DOHH2 (cell line): ENCODE measurements at regions not wholly inside any gene's neighbourhood (a gene's known extent, or its start where the extent isn't known, plus 50 kb on each side); places are given as distances from the start of the nearest gene placed in this dataset.
"Not testable (repeated sequence)": the region's sequence is repeated elsewhere in the genome, so short reads cannot be mapped to it uniquely, and the experiment has no call there.

Source experiments
- H3F3A ChIP-seq: fragments of 200-600 bp; sonication (generic), shearing (Covaris generic); 2 replicates; pipeline ENCODE4 v1.6.0; 2016; ENCODE audit warnings: antibody characterized with exemption, mild to moderate bottlenecking; ENCODE audit not compliant: control insufficient read depth, insufficient read depth
- H3K27ac ChIP-seq: fragments of 200-600 bp; sonication (generic); 2 replicates; pipeline ENCODE4 v1.5.1; 2014; ENCODE audit warnings: low read depth, mild to moderate bottlenecking, low read length, moderate library complexity
- H3K27me3 ChIP-seq: fragments of 200-600 bp; sonication (generic); 2 replicates; pipeline ENCODE4 v1.6.1; 2014; ENCODE audit warnings: mild to moderate bottlenecking, low read length, mixed read lengths; ENCODE audit not compliant: control insufficient read depth
- H3K36me3 ChIP-seq: fragments of 200-600 bp; sonication (generic); 2 replicates; pipeline ENCODE4 v1.6.1; 2014; ENCODE audit warnings: mild to moderate bottlenecking, low read length, moderate library complexity, mixed read lengths; ENCODE audit not compliant: control insufficient read depth
- H3K4me1 ChIP-seq: fragments of 200-600 bp; sonication (generic); 2 replicates; pipeline ENCODE4 v1.6.1; 2014; ENCODE audit warnings: mild to moderate bottlenecking, low read length, mixed read lengths; ENCODE audit not compliant: control insufficient read depth
- H3K4me2 ChIP-seq: fragments of 200-600 bp; sonication (generic); 2 replicates; pipeline ENCODE4 v1.6.0; 2014; ENCODE audit warnings: mild to moderate bottlenecking, low read length, moderate library complexity
- H3K4me3 ChIP-seq: fragments of 200-600 bp; sonication (generic); 2 replicates; pipeline ENCODE4 v1.5.1; 2014; ENCODE audit warnings: mild to moderate bottlenecking, low read length, mixed read lengths
- H3K79me2 ChIP-seq: fragments of 200-600 bp; sonication (generic); 2 replicates; pipeline ENCODE4 v1.6.1; 2014; ENCODE audit warnings: mild to moderate bottlenecking, low read length, mixed read lengths; ENCODE audit not compliant: control insufficient read depth
- H3K9me2 ChIP-seq: fragments of 200-600 bp; sonication (generic); replicated peaks from 2 replicates; pipeline ENCODE4 v1.6.1; 2014; ENCODE audit warnings: mild to moderate bottlenecking, low read length, mixed read lengths; ENCODE audit not compliant: control insufficient read depth
- H3K9me3 ChIP-seq: fragments of 200-600 bp; sonication (generic); 2 replicates; pipeline ENCODE4 v1.6.1; 2014; ENCODE audit warnings: antibody characterized with exemption, low read length, mixed read lengths; ENCODE audit not compliant: control insufficient read depth, insufficient read depth
- H4K20me1 ChIP-seq: fragments of 200-600 bp; sonication (generic); 2 replicates; pipeline ENCODE4 v1.6.0; 2014; ENCODE audit warnings: low read depth, mild to moderate bottlenecking, antibody characterized with exemption, low read length, moderate library complexity; ENCODE audit not compliant: control insufficient read depth, insufficient read depth
- CTCF ChIP-seq: fragments of 200-600 bp; sonication (generic); IDR thresholded peaks from one replicate; pipeline ENCODE4 v1.5.1; 2014; ENCODE audit warnings: antibody characterized with exemption, mild to moderate bottlenecking, low read depth, low read length; ENCODE audit not compliant: poor library complexity, severe bottlenecking
- EZH2phosphoT487 ChIP-seq: fragments of 200-600 bp; sonication (generic); IDR thresholded peaks from 2 replicates; pipeline ENCODE4 v1.6.1; 2017; ENCODE audit warnings: borderline replicate concordance, mild to moderate bottlenecking, antibody characterized with exemption, low read length, moderate library complexity, mixed read lengths

- H3K4me3 ChIP-seq, result no peak overlapping the region
- H3K27ac ChIP-seq, result no peak overlapping the region
- no peaks in the 10 kb centered on the region for H3K9me2 ChIP-seq
- no peak overlapping the region for H3K4me2 ChIP-seq
- no peaks in the 10 kb centered on the region for H3K79me2 ChIP-seq
- no peaks in the 10 kb centered on the region for H3K27me3 ChIP-seq
- no peaks in the 10 kb centered on the region for H3K4me1 ChIP-seq
- no peaks in the 10 kb centered on the region for H4K20me1 ChIP-seq
- TF ChIP-seq CTCF, result no peak
- TF ChIP-seq EZH2phosphoT487, result no peak
- H3K9me3 ChIP-seq, result no peaks in the 10 kb centered on the region
- no peaks in the 10 kb centered on the region for H3K36me3 ChIP-seq
- no peaks in the 10 kb centered on the region for H3F3A ChIP-seq
Observed at GRCh38 chr1:218930472-218931241, 243.0 kb upstream of the LYPLAL1 start.

- no peak overlapping the region for H3K27ac ChIP-seq
- H3K79me2 ChIP-seq, result no peaks in the 10 kb centered on the region
- no peaks in the 10 kb centered on the region for H4K20me1 ChIP-seq
- H3K4me1 ChIP-seq, result no peaks in the 10 kb centered on the region
- H3K36me3 ChIP-seq, result no peaks in the 10 kb centered on the region
- H3K4me2 ChIP-seq, result no peak overlapping the region
- H3K9me3 ChIP-seq, result no peaks in the 10 kb centered on the region
- H3K4me3 ChIP-seq, result no peak overlapping the region
- TF ChIP-seq EZH2phosphoT487, result no peak
- no peak for TF ChIP-seq CTCF
- no peaks in the 10 kb centered on the region for H3K9me2 ChIP-seq
- no peaks in the 10 kb centered on the region for H3F3A ChIP-seq
- H3K27me3 ChIP-seq, result no peaks in the 10 kb centered on the region
Observed at GRCh38 chr1:218931324-218931723, 242.4 kb upstream of the LYPLAL1 start.

- Histone ChIP-seq H3K4me2 (no peak overlapping the region), H3K9me2 (no peaks in the 10 kb centered on the region), H3K4me3 (no peak overlapping the region), H3K9me3 (no peaks in the 10 kb centered on the region), H3K36me3 (no peaks in the 10 kb centered on the region), H3K27ac (no peak overlapping the region), H3K4me1 (no peaks in the 10 kb centered on the region), H3K27me3 (no peaks in the 10 kb centered on the region), H4K20me1 (no peaks in the 10 kb centered on the region), H3K79me2 (no peaks in the 10 kb centered on the region), H3F3A (no peaks in the 10 kb centered on the region)
- TF ChIP-seq EZH2phosphoT487 (no peak), CTCF (no peak)
Observed at GRCh38 chr1:218933513-218933912, 240.2 kb upstream of the LYPLAL1 start.

GRCh38 chr1:218935408-218935807 is 238.3 kb upstream of the LYPLAL1 start:
- H3K36me3 ChIP-seq, H3F3A ChIP-seq, H3K9me2 ChIP-seq, H3K79me2 ChIP-seq, H3K4me1 ChIP-seq, H3K27ac ChIP-seq, H3K9me3 ChIP-seq, H3K4me2 ChIP-seq, H3K27me3 ChIP-seq, H4K20me1 ChIP-seq, H3K4me3 ChIP-seq: not testable (repeated sequence)
